Stimulated activated naive CD8-positive, alpha-beta T cell treated with anti-CD3 and anti-CD28 coated beads, Interleukin-15, Interleukin-2, amounts not matched to agents 100 ng/mL and 50 ng/mL, for 24 hours (primary cell): ENCODE measurements at regions not wholly inside any gene's neighbourhood (a gene's known extent, or its start where the extent isn't known, plus 50 kb on each side); places are given as distances from the start of the nearest gene placed in this dataset.

Experiments
- H3K27ac Mint-ChIP-seq: one replicate; pipeline ENCODE4 v1.8.0; 2021; ENCODE audit warnings: mild to moderate bottlenecking, mixed read lengths
- H3K27me3 Mint-ChIP-seq: one replicate; pipeline ENCODE4 v1.8.0; 2021; ENCODE audit warnings: mixed read lengths
- H3K36me3 Mint-ChIP-seq: one replicate; pipeline ENCODE4 v1.8.0; 2021; ENCODE audit warnings: low read depth, mixed read lengths
- H3K4me1 Mint-ChIP-seq: one replicate; pipeline ENCODE4 v1.8.0; 2021; ENCODE audit warnings: low read depth, mixed read lengths
- H3K4me3 Mint-ChIP-seq: one replicate; pipeline ENCODE4 v1.8.0; 2021; ENCODE audit warnings: mild to moderate bottlenecking, mixed read lengths
- H3K9me3 Mint-ChIP-seq: one replicate; pipeline ENCODE4 v1.8.0; 2021; ENCODE audit warnings: mixed read lengths

- no peaks in the 10 kb centered on the region for H3K27me3 Mint-ChIP-seq
- no peak overlapping the region for H3K4me3 Mint-ChIP-seq
- H3K9me3 Mint-ChIP-seq = no peaks in the 10 kb centered on the region
- peaks cover 5% of the 10 kb centered on the region for H3K4me1 Mint-ChIP-seq
- H3K27ac Mint-ChIP-seq = no peak overlapping the region
- no peaks in the 10 kb centered on the region for H3K36me3 Mint-ChIP-seq
Measured at GRCh38 chr6:141321493-141322347, 811.0 kb upstream of the GJE1 start.

- no peaks in the 10 kb centered on the region for H3K9me3 Mint-ChIP-seq
- H3K4me1 Mint-ChIP-seq = no peaks in the 10 kb centered on the region
- H3K4me3 Mint-ChIP-seq = no peak overlapping the region
- no peaks in the 10 kb centered on the region for H3K27me3 Mint-ChIP-seq
- H3K36me3 Mint-ChIP-seq = no peaks in the 10 kb centered on the region
- no peak overlapping the region for H3K27ac Mint-ChIP-seq
Measured at GRCh38 chr6:141316236-141316635, 816.5 kb upstream of the GJE1 start.

GRCh38 chr6:141313986-141314385, 818.7 kb upstream of the GJE1 start:
- no peaks in the 10 kb centered on the region for H3K36me3 Mint-ChIP-seq
- peaks cover 4% of the 10 kb centered on the region for H3K27me3 Mint-ChIP-seq
- peaks cover 3% of the 10 kb centered on the region for H3K4me1 Mint-ChIP-seq
- no peak overlapping the region for H3K27ac Mint-ChIP-seq
- no peaks in the 10 kb centered on the region for H3K9me3 Mint-ChIP-seq
- no peak overlapping the region for H3K4me3 Mint-ChIP-seq

- Mint-ChIP-seq H3K36me3 (no peaks in the 10 kb centered on the region), H3K4me3 (no peak overlapping the region), H3K27me3 (peaks cover 4% of the 10 kb centered on the region), H3K4me1 (peaks cover 8% of the 10 kb centered on the region), H3K9me3 (no peaks in the 10 kb centered on the region), H3K27ac (no peak overlapping the region)
Measured at GRCh38 chr6:141309295-141309694, 823.4 kb upstream of the GJE1 start.

- Mint-ChIP-seq H3K27ac (peak overlapping the region; percentile 31), H3K4me3 (no peak overlapping the region), H3K9me3 (no peaks in the 10 kb centered on the region), H3K36me3 (no peaks in the 10 kb centered on the region), H3K4me1 (peaks cover 8% of the 10 kb centered on the region), H3K27me3 (peaks cover 4% of the 10 kb centered on the region)
Measured at GRCh38 chr6:141307309-141307998, 825.3 kb upstream of the GJE1 start.

GRCh38 chr6:141303907-141304306, 828.8 kb upstream of the GJE1 start:
- no peak overlapping the region for H3K27ac Mint-ChIP-seq
- H3K27me3 Mint-ChIP-seq = no peaks in the 10 kb centered on the region
- no peak overlapping the region for H3K4me3 Mint-ChIP-seq

GRCh38 chr6:141301779-141302178, 830.9 kb upstream of the GJE1 start:
- no peak overlapping the region for H3K4me3 Mint-ChIP-seq
- no peaks in the 10 kb centered on the region for H3K9me3 Mint-ChIP-seq
- H3K27me3 Mint-ChIP-seq = no peaks in the 10 kb centered on the region
- no peaks in the 10 kb centered on the region for H3K4me1 Mint-ChIP-seq
- no peak overlapping the region for H3K27ac Mint-ChIP-seq
- H3K36me3 Mint-ChIP-seq = no peaks in the 10 kb centered on the region

More at GRCh38 chr6:141303907-141304306, 828.8 kb upstream of the GJE1 start:
- Mint-ChIP-seq H3K4me1 (peaks cover 5% of the 10 kb centered on the region), H3K36me3 (no peaks in the 10 kb centered on the region), H3K9me3 (no peaks in the 10 kb centered on the region)

- Mint-ChIP-seq H3K36me3 (peaks cover 4% of the 10 kb centered on the region), H3K27ac (no peak overlapping the region), H3K4me1 (no peaks in the 10 kb centered on the region), H3K4me3 (no peak overlapping the region), H3K27me3 (no peaks in the 10 kb centered on the region), H3K9me3 (peaks cover 15% of the 10 kb centered on the region)
Measured at GRCh38 chr6:141290941-141291721, 841.6 kb upstream of the GJE1 start.

- H3K36me3 Mint-ChIP-seq = peaks cover 4% of the 10 kb centered on the region
- H3K27ac Mint-ChIP-seq = no peak overlapping the region
- H3K4me3 Mint-ChIP-seq = no peak overlapping the region
- H3K9me3 Mint-ChIP-seq = peaks cover 15% of the 10 kb centered on the region
- H3K4me1 Mint-ChIP-seq = no peaks in the 10 kb centered on the region
- H3K27me3 Mint-ChIP-seq = no peaks in the 10 kb centered on the region
Measured at GRCh38 chr6:141288947-141289346, 843.8 kb upstream of the GJE1 start.

- Mint-ChIP-seq H3K4me1 (no peaks in the 10 kb centered on the region), H3K27ac (no peak overlapping the region), H3K36me3 (no peaks in the 10 kb centered on the region), H3K9me3 (no peaks in the 10 kb centered on the region), H3K27me3 (no peaks in the 10 kb centered on the region), H3K4me3 (no peak overlapping the region)
Measured at GRCh38 chr6:141282263-141282662, 850.5 kb upstream of the GJE1 start.

- no peaks in the 10 kb centered on the region for H3K36me3 Mint-ChIP-seq
- no peaks in the 10 kb centered on the region for H3K4me1 Mint-ChIP-seq
Measured at GRCh38 chr6:141269684-141270083, 863.0 kb upstream of the GJE1 start.

GRCh38 chr6:141267420-141267819, 865.3 kb upstream of the GJE1 start:
- Mint-ChIP-seq H3K4me1 (no peaks in the 10 kb centered on the region), H3K4me3 (no peak overlapping the region), H3K36me3 (no peaks in the 10 kb centered on the region), H3K27me3 (no peaks in the 10 kb centered on the region), H3K9me3 (no peaks in the 10 kb centered on the region), H3K27ac (no peak overlapping the region)

More at GRCh38 chr6:141269684-141270083, 863.0 kb upstream of the GJE1 start:
- Mint-ChIP-seq H3K27me3 (no peaks in the 10 kb centered on the region), H3K27ac (no peak overlapping the region), H3K9me3 (no peaks in the 10 kb centered on the region), H3K4me3 (no peak overlapping the region)

- no peaks in the 10 kb centered on the region for H3K9me3 Mint-ChIP-seq
- H3K4me3 Mint-ChIP-seq = no peak overlapping the region
- no peaks in the 10 kb centered on the region for H3K27me3 Mint-ChIP-seq
- no peak overlapping the region for H3K27ac Mint-ChIP-seq
- H3K36me3 Mint-ChIP-seq = no peaks in the 10 kb centered on the region
- H3K4me1 Mint-ChIP-seq = no peaks in the 10 kb centered on the region
Measured at GRCh38 chr6:141265756-141266623, 866.7 kb upstream of the GJE1 start.

- Mint-ChIP-seq H3K9me3 (no peaks in the 10 kb centered on the region), H3K27ac (no peak overlapping the region), H3K36me3 (no peaks in the 10 kb centered on the region), H3K4me3 (no peak overlapping the region), H3K4me1 (no peaks in the 10 kb centered on the region), H3K27me3 (no peaks in the 10 kb centered on the region)
Measured at GRCh38 chr6:141264101-141264500, 868.6 kb upstream of the GJE1 start.
